GM23338 (cell line): ENCODE measurements at regions not wholly inside any gene's neighbourhood (a gene's known extent, or its start where the extent isn't known, plus 50 kb on each side); places are given as distances from the start of the nearest gene placed in this dataset.

Experiments used
- ATAC-seq: fragments of 200-7000 bp; cut with Tn5 transposase; 3 replicates; pipeline ENCODE4 v1.9.1; 2020
- DNase-seq: peaks from one replicate; pipeline ENCODE4 v3.0.0-alpha.2; 2015; ENCODE audit warnings: low spot score
- H2AFZ ChIP-seq: fragments of 200-600 bp; sonication (generic); 2 replicates; pipeline ENCODE4 v1.8.0; 2016; ENCODE audit warnings: antibody characterized with exemption, mild to moderate bottlenecking, moderate library complexity
- H3F3A ChIP-seq: fragments of 200-600 bp; sonication (generic); replicated peaks from 2 replicates; pipeline ENCODE4 v1.8.0; 2017; ENCODE audit warnings: antibody characterized with exemption, mixed run types, low read depth
- H3K27ac ChIP-seq: fragments of 200-600 bp; sonication (generic); 2 replicates; pipeline ENCODE4 v1.6.1; 2016; ENCODE audit warnings: low read depth
- H3K27me3 ChIP-seq: fragments of 200-600 bp; sonication (generic); 2 replicates; pipeline ENCODE4 v1.8.0; 2016; ENCODE audit warnings: mild to moderate bottlenecking, mixed run types, moderate library complexity; ENCODE audit not compliant: insufficient read depth
- H3K36me3 ChIP-seq: fragments of 200-600 bp; sonication (generic); 2 replicates; pipeline ENCODE4 v1.8.0; 2016; ENCODE audit warnings: mild to moderate bottlenecking; ENCODE audit not compliant: insufficient read depth
- H3K4me1 ChIP-seq: fragments of 200-600 bp; sonication (generic); 2 replicates; pipeline ENCODE4 v1.8.0; 2016; ENCODE audit warnings: mild to moderate bottlenecking, moderate library complexity; ENCODE audit not compliant: insufficient read depth
- H3K4me2 ChIP-seq: fragments of 200-600 bp; sonication (generic); 2 replicates; pipeline ENCODE4 v1.7.1; 2017; ENCODE audit warnings: mixed run types
- H3K4me3 ChIP-seq: fragments of 200-600 bp; sonication (generic); 2 replicates; pipeline ENCODE4 v1.6.1; 2016; ENCODE audit warnings: mixed run types
- H3K79me2 ChIP-seq: fragments of 200-600 bp; sonication (generic); replicated peaks from 2 replicates; pipeline ENCODE4 v1.8.0; 2017; ENCODE audit warnings: mild to moderate bottlenecking; ENCODE audit not compliant: insufficient read depth
- H3K9me2 ChIP-seq: fragments of 200-600 bp; sonication (generic); 2 replicates; pipeline ENCODE4 v1.8.0; 2017; ENCODE audit not compliant: insufficient read depth
- H4K20me1 ChIP-seq: fragments of 200-600 bp; sonication (generic); replicated peaks from 2 replicates; pipeline ENCODE4 v1.8.0; 2017; ENCODE audit warnings: mild to moderate bottlenecking; ENCODE audit not compliant: insufficient read depth
- H3K27ac Mint-ChIP-seq: 2 replicates; pipeline ENCODE4 v1.8.0; 2020; ENCODE audit warnings: inconsistent platforms, mild to moderate bottlenecking, moderate library complexity, mixed read lengths
- H3K27me3 Mint-ChIP-seq: 3 replicates; pipeline ENCODE4 v1.8.0; 2022; ENCODE audit warnings: low read depth, mild to moderate bottlenecking, moderate library complexity, mixed read lengths, inconsistent platforms; ENCODE audit not compliant: insufficient read depth, poor library complexity
- H3K36me3 Mint-ChIP-seq: 3 replicates; pipeline ENCODE4 v1.8.0; 2021; ENCODE audit warnings: low read depth, mild to moderate bottlenecking, inconsistent platforms, moderate library complexity, mixed read lengths
- H3K4me1 Mint-ChIP-seq: 3 replicates; pipeline ENCODE4 v1.8.0; 2020; ENCODE audit warnings: mild to moderate bottlenecking, inconsistent platforms, mixed read lengths
- H3K4me3 Mint-ChIP-seq: 3 replicates; pipeline ENCODE4 v1.8.0; 2021; ENCODE audit warnings: moderate library complexity, mild to moderate bottlenecking, inconsistent platforms, mixed read lengths
- H3K9me3 Mint-ChIP-seq: 3 replicates; pipeline ENCODE4 v1.8.0; 2020; ENCODE audit warnings: moderate library complexity, mild to moderate bottlenecking, inconsistent platforms, mixed read lengths
- CREB1 ChIP-seq: fragments of 250-450 bp; sonication (Bioruptor Pico); IDR thresholded peaks from 2 replicates; pipeline ENCODE4 v1.5.0; 2020; ENCODE audit warnings: low read depth, mild to moderate bottlenecking, moderate library complexity
- EZH2 ChIP-seq: fragments of 200-600 bp; sonication (generic); IDR thresholded peaks from one replicate; pipeline ENCODE4 v1.8.0; 2017; ENCODE audit warnings: antibody characterized with exemption, mild to moderate bottlenecking, low read depth; ENCODE audit not compliant: unreplicated experiment
- EZH2phosphoT487 ChIP-seq: fragments of 200-600 bp; sonication (generic); IDR thresholded peaks from one replicate; pipeline ENCODE4 v1.8.1; 2018; ENCODE audit warnings: antibody characterized with exemption; ENCODE audit not compliant: unreplicated experiment
- JUNB ChIP-seq: IDR thresholded peaks from one replicate; pipeline ENCODE4 v1.6.1; 2016; ENCODE audit warnings: antibody characterized with exemption; ENCODE audit not compliant: unreplicated experiment
- POLR2AphosphoS5 ChIP-seq: IDR thresholded peaks from 2 replicates; pipeline ENCODE4 v1.6.1; 2016; ENCODE audit warnings: antibody characterized with exemption, low read depth
- STAT1 ChIP-seq: IDR thresholded peaks from one replicate; pipeline ENCODE4 v1.6.1; 2016; ENCODE audit warnings: antibody characterized with exemption; ENCODE audit not compliant: unreplicated experiment
- ZNF331 ChIP-seq: fragments of 250-450 bp; sonication (Bioruptor Pico); IDR thresholded peaks from 2 replicates; pipeline ENCODE4 v1.5.0; 2020; ENCODE audit warnings: low read depth, mild to moderate bottlenecking, moderate library complexity
- ZNF462 ChIP-seq: fragments of 250-450 bp; sonication (Bioruptor Pico); IDR thresholded peaks from 2 replicates; pipeline ENCODE4 v1.5.0; 2020; ENCODE audit warnings: mild to moderate bottlenecking, moderate library complexity
- TF ChIP-seq, protein P1 (sequence below): IDR thresholded peaks from one replicate; pipeline ENCODE4 v1.6.1; 2018; ENCODE audit warnings: antibody characterized with exemption; ENCODE audit not compliant: unreplicated experiment
- TF ChIP-seq, protein P2 (sequence below): IDR thresholded peaks from 2 replicates; pipeline ENCODE4 v1.6.1; 2016; ENCODE audit warnings: antibody characterized with exemption
- TF ChIP-seq, protein P3 (sequence below), 2 experiments: fragments of 200-600 bp in 1 of 2; sonication (generic) in 1 of 2; conservative IDR thresholded peaks; 2 replicates each; pipeline versions ENCODE4 v1.5.1 to v1.6.1; 2016 to 2017; ENCODE audit warnings: antibody characterized with exemption in 2 of 2, low read depth in 2 of 2, mild to moderate bottlenecking in 2 of 2, moderate library complexity in 1 of 2

DNA sequence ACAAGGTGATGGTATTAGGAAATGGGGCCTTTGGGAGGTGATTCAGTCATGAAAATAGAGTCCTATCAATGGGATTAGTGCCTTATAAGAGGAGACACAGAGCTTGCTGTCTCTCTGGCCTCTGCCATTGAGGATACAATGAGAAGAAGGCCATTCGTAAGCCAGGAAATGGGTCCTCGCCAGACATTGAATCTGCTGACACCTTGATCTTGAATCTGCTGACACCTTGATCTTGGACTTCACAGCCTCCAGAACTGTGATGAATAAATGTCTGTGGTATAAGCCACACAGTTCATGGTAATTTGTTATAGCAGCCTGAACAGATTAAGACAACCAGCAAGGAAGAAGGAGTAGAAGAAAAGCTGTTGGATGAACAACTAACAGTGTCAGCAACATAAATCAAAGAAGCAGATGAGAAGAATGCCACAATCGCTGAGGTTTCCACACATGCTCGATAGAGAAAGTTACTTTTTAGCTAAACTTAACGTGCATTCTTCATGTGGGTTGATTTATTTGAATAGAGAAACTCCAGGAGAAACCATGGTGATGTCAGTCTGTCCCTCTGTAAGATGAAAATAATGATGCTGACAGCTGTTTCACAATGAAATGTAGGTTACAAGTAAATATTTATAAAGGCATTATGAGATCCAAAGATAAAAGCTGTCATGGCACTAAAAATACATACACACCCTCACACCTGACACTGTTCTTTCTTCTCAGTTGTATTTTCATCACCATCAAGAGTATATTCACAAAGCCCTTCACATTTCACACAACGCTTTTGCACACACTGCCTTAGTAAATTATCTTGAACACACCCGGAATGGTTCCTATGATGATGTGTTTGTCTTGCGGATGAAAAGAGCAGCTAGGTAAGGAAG, 153.7 kb upstream of the NCK2 start:
- H2AFZ ChIP-seq, result no peak overlapping the region
- no peaks in the 10 kb centered on the region for H3F3A ChIP-seq
- ATAC-seq, result no peak

More for the DNA sequence above, 153.7 kb upstream of the NCK2 start:
- Histone ChIP-seq H3K27ac (no peak overlapping the region), H3K36me3 (no peaks in the 10 kb centered on the region), H3K9me2 (0 out of 2 replicates have a peak, but pooled peaks cover 3% of the 10 kb centered on the region), H3K4me1 (0 out of 2 replicates have a peak, but pooled peaks cover 4% of the 10 kb centered on the region), H3K79me2 (no peaks in the 10 kb centered on the region), H4K20me1 (no peaks in the 10 kb centered on the region; the same call in 1 of the 2 replicates), H3K4me3 (no peak overlapping the region), H3K4me2 (no peak overlapping the region), H3K27me3 (no peaks in the 10 kb centered on the region)
- H3K36me3 Mint-ChIP-seq, result peaks cover 8% of the 10 kb centered on the region
- H3K9me3 Mint-ChIP-seq, result peaks cover 14% of the 10 kb centered on the region
- H3K4me1 Mint-ChIP-seq, result peaks cover 18% of the 10 kb centered on the region
- no peak overlapping the region for H3K4me3 Mint-ChIP-seq
- TF ChIP-seq, protein P1, sequence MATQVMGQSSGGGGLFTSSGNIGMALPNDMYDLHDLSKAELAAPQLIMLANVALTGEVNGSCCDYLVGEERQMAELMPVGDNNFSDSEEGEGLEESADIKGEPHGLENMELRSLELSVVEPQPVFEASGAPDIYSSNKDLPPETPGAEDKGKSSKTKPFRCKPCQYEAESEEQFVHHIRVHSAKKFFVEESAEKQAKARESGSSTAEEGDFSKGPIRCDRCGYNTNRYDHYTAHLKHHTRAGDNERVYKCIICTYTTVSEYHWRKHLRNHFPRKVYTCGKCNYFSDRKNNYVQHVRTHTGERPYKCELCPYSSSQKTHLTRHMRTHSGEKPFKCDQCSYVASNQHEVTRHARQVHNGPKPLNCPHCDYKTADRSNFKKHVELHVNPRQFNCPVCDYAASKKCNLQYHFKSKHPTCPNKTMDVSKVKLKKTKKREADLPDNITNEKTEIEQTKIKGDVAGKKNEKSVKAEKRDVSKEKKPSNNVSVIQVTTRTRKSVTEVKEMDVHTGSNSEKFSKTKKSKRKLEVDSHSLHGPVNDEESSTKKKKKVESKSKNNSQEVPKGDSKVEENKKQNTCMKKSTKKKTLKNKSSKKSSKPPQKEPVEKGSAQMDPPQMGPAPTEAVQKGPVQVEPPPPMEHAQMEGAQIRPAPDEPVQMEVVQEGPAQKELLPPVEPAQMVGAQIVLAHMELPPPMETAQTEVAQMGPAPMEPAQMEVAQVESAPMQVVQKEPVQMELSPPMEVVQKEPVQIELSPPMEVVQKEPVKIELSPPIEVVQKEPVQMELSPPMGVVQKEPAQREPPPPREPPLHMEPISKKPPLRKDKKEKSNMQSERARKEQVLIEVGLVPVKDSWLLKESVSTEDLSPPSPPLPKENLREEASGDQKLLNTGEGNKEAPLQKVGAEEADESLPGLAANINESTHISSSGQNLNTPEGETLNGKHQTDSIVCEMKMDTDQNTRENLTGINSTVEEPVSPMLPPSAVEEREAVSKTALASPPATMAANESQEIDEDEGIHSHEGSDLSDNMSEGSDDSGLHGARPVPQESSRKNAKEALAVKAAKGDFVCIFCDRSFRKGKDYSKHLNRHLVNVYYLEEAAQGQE, result no peak
- TF ChIP-seq STAT1, result no peak
- no peak for TF ChIP-seq CREB1 (CRISPR knock-in tag)
- TF ChIP-seq ZNF462 (CRISPR knock-in tag), result no peak
- TF ChIP-seq, protein P2, sequence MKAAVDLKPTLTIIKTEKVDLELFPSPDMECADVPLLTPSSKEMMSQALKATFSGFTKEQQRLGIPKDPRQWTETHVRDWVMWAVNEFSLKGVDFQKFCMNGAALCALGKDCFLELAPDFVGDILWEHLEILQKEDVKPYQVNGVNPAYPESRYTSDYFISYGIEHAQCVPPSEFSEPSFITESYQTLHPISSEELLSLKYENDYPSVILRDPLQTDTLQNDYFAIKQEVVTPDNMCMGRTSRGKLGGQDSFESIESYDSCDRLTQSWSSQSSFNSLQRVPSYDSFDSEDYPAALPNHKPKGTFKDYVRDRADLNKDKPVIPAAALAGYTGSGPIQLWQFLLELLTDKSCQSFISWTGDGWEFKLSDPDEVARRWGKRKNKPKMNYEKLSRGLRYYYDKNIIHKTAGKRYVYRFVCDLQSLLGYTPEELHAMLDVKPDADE, result no peak
- TF ChIP-seq, protein P3, sequence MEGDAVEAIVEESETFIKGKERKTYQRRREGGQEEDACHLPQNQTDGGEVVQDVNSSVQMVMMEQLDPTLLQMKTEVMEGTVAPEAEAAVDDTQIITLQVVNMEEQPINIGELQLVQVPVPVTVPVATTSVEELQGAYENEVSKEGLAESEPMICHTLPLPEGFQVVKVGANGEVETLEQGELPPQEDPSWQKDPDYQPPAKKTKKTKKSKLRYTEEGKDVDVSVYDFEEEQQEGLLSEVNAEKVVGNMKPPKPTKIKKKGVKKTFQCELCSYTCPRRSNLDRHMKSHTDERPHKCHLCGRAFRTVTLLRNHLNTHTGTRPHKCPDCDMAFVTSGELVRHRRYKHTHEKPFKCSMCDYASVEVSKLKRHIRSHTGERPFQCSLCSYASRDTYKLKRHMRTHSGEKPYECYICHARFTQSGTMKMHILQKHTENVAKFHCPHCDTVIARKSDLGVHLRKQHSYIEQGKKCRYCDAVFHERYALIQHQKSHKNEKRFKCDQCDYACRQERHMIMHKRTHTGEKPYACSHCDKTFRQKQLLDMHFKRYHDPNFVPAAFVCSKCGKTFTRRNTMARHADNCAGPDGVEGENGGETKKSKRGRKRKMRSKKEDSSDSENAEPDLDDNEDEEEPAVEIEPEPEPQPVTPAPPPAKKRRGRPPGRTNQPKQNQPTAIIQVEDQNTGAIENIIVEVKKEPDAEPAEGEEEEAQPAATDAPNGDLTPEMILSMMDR (conservative IDR thresholded peaks at IDR 0.05; ENCODE audit: low read depth in 2 of 2), result no peak
- no peak for TF ChIP-seq ZNF331 (CRISPR knock-in tag)
- no peak for TF ChIP-seq POLR2AphosphoS5
- no peak for TF ChIP-seq EZH2phosphoT487
- TF ChIP-seq JUNB, result no peak
- no peak for TF ChIP-seq EZH2
- H3K27me3 Mint-ChIP-seq, result no peaks in the 10 kb centered on the region
- no peak for DNase-seq
- no peak overlapping the region for H3K27ac Mint-ChIP-seq
